ENCODE measurements at regions not wholly inside any gene's neighbourhood (a gene's known extent, or its start where the extent isn't known, plus 50 kb on each side); places are given as distances from the start of the nearest gene placed in this dataset.

DNA sequence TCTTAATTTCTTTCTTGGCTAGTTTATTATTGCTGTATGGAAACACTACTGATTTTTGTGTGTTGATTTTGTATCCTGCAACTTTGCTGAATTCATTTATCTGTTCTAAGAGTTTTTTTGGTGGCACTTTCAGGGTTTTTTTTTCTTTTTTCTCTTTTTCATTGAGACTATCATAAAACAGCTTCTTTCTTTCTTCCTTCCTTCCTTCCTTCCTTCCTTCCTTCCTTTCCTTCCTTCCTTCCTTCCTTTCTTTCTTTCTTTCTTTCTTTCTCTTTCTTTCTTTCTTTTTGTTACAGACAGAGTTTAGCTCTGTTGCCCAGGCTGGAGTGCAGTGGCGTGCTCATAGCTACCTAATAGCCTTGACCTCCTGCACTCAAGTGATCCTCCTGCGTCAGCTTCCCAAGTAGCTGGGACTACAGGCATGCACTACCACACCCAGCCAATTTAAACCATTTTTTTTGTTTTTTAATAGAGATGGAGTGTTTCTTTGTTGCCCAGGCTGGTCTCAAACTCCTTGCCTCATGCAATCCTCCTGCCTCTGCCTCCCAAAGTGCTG lies 72.3 kb downstream of the ZNF503 start:
- TF ChIP-seq EZH2phosphoT487 (conservative IDR thresholded peaks at IDR 0.05; ENCODE audit: low read length) (no peak), CTCF (IDR thresholded peaks at IDR 0.05; ENCODE audit: insufficient read depth, low read length, poor library complexity, severe bottlenecking) (no peak)
- Histone ChIP-seq H3K9ac (ENCODE audit: low read length) (no peak overlapping the region), H3K4me2 (ENCODE audit: low read depth, low read length, poor library complexity, severe bottlenecking) (no peak overlapping the region), H3K9me3 (ENCODE audit: insufficient read depth, low read length) (no peaks in the 10 kb centered on the region), H3K79me2 (ENCODE audit: insufficient read depth, low read length) (no peaks in the 10 kb centered on the region), H4K20me1 (ENCODE audit: low read depth, low read length) (no peaks in the 10 kb centered on the region), H3K27me3 (ENCODE audit: low read length) (no peaks in the 10 kb centered on the region), H3F3A (ENCODE audit: insufficient read depth) (no peaks in the 10 kb centered on the region), H3K36me3 (ENCODE audit: low read length) (no peaks in the 10 kb centered on the region), H2AFZ (ENCODE audit: low read depth, low read length, severe bottlenecking) (no peak overlapping the region), H3K4me3 (ENCODE audit: insufficient read depth, low read length, poor library complexity, severe bottlenecking) (no peak overlapping the region), H3K9me2 (replicated peaks; ENCODE audit: insufficient read depth, low read length) (no peaks in the 10 kb centered on the region), H3K27ac (ENCODE audit: low read depth, low read length) (no peak overlapping the region)

DNA sequence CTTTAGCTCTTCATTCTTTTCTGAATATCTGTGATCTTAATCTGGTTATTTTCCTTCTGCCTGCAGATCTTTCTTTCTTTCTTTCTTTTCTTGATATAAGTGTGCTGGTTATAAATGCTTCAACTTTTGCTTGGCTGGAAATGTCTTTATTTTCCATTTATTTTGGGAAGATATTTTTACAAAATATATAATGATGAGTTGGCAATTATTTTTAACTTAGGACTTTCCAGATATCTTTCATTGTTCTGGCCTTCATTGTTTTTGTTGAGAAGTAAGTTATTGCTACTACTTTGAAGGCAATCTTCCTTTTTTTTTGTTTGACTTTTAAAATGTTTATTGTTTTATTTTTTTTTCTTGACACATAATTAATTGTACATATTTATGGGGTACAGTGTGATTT lies 75.3 kb downstream of the ZNF503 start:
- Histone ChIP-seq H4K20me1 (ENCODE audit: low read depth, low read length) (no peaks in the 10 kb centered on the region), H2AFZ (ENCODE audit: low read depth, low read length, severe bottlenecking) (no peak overlapping the region), H3K9ac (ENCODE audit: low read length) (no peak overlapping the region), H3K79me2 (ENCODE audit: insufficient read depth, low read length) (no peaks in the 10 kb centered on the region), H3K36me3 (ENCODE audit: low read length) (no peaks in the 10 kb centered on the region), H3K9me3 (ENCODE audit: insufficient read depth, low read length) (no peaks in the 10 kb centered on the region), H3K27me3 (ENCODE audit: low read length) (no peaks in the 10 kb centered on the region), H3K27ac (ENCODE audit: low read depth, low read length) (no peak overlapping the region), H3K9me2 (replicated peaks; ENCODE audit: insufficient read depth, low read length) (no peaks in the 10 kb centered on the region), H3K4me2 (ENCODE audit: low read depth, low read length, poor library complexity, severe bottlenecking) (no peak overlapping the region), H3K4me3 (ENCODE audit: insufficient read depth, low read length, poor library complexity, severe bottlenecking) (no peak overlapping the region), H3F3A (ENCODE audit: insufficient read depth) (no peaks in the 10 kb centered on the region)
- no peak for TF ChIP-seq EZH2phosphoT487 (conservative IDR thresholded peaks at IDR 0.05; ENCODE audit: low read length)
- no peak for TF ChIP-seq CTCF (IDR thresholded peaks at IDR 0.05; ENCODE audit: insufficient read depth, low read length, poor library complexity, severe bottlenecking)

DNA sequence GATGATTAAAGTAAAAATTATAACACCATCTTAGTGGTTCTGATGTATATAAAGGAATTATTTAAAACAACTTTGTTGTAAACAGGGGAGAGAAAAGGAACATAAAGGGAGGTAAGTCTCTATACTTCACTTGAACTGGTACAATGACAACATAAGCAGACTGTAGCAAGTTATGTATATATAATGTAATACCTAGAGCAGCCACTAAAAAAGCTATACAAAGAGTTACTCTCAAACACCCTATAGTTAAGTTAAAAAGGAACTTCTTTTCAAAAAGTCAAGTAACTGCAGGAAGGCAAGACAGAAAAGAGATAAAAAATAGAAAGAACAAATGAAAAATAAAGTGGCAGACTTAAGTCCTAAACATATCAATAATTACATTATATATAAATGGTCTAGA lies 82.3 kb downstream of the ZNF503 start:
- Histone ChIP-seq H3K4me2 (ENCODE audit: low read depth, low read length, poor library complexity, severe bottlenecking) (no peak overlapping the region), H3K36me3 (ENCODE audit: low read length) (no peaks in the 10 kb centered on the region), H3F3A (ENCODE audit: insufficient read depth) (no peaks in the 10 kb centered on the region), H3K79me2 (ENCODE audit: insufficient read depth, low read length) (no peaks in the 10 kb centered on the region), H2AFZ (ENCODE audit: low read depth, low read length, severe bottlenecking) (no peak overlapping the region), H4K20me1 (ENCODE audit: low read depth, low read length) (no peaks in the 10 kb centered on the region), H3K9ac (ENCODE audit: low read length) (no peak overlapping the region), H3K9me3 (ENCODE audit: insufficient read depth, low read length) (peaks cover 3% of the 10 kb centered on the region; the same call in 1 of the 2 replicates), H3K4me3 (ENCODE audit: insufficient read depth, low read length, poor library complexity, severe bottlenecking) (no peak overlapping the region), H3K27me3 (ENCODE audit: low read length) (no peaks in the 10 kb centered on the region), H3K9me2 (replicated peaks; ENCODE audit: insufficient read depth, low read length) (no peaks in the 10 kb centered on the region), H3K27ac (ENCODE audit: low read depth, low read length) (no peak overlapping the region)
- TF ChIP-seq EZH2phosphoT487 (conservative IDR thresholded peaks at IDR 0.05; ENCODE audit: low read length) (no peak), CTCF (IDR thresholded peaks at IDR 0.05; ENCODE audit: insufficient read depth, low read length, poor library complexity, severe bottlenecking) (no peak)
